ENCODE measurements at regions not wholly inside any gene's neighbourhood (a gene's known extent, or its start where the extent isn't known, plus 50 kb on each side); places are given as distances from the start of the nearest gene placed in this dataset.

DNA sequence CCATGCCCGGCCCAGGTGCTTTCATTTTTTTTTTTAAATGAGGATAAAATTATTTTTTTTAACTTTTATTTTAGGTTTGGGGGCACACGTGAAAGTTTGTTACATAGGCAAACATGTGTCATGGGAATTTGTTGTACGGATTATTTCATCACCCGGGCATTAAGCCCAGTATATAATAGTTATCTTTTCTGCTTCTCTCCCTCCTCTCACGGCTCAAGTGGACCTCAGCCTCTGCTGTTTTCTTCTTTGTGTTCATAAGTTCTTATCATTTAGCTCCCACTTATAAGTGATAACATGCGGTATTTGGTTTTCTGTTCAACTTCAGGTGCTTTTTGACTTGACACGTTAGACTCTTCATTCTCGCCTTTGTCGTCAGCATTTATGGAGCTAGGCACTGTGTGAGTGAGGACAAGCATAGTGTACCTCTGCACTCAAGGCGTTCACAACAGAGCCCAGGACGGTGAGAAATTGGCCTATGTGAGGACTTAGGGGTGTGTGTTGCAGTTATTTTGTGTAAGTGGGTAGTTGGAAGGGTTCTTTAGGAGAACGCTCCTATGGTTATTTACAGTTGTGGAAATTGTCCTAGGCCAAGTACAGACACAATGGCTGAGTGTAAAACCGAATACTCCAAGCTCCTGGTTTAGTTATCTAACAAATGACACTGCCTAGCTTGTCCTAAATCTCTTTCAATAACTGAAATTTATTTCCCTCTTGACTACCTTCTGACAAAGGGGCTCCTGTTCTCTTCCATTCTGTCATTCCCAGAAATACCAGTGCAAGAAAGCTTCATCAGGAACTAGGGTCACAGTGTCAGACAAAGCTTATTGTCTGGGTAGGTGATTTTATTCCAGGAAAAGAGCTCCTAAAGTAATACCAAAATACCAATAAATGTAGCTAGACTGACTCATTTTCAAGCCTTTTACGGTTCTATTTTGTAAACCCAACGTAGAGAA is 200.5 kb upstream of the PRICKLE1 start:
- Histone ChIP-seq H3K4me1 (no peaks in the 10 kb centered on the region), H3K4me3 (no peak overlapping the region), H3K27ac (no peak overlapping the region), H3K27me3 (no peaks in the 10 kb centered on the region), H3K36me3 (no peaks in the 10 kb centered on the region), H3K9me3 (no peaks in the 10 kb centered on the region)
- no peak for DNase-seq
- TF ChIP-seq, protein P1, sequence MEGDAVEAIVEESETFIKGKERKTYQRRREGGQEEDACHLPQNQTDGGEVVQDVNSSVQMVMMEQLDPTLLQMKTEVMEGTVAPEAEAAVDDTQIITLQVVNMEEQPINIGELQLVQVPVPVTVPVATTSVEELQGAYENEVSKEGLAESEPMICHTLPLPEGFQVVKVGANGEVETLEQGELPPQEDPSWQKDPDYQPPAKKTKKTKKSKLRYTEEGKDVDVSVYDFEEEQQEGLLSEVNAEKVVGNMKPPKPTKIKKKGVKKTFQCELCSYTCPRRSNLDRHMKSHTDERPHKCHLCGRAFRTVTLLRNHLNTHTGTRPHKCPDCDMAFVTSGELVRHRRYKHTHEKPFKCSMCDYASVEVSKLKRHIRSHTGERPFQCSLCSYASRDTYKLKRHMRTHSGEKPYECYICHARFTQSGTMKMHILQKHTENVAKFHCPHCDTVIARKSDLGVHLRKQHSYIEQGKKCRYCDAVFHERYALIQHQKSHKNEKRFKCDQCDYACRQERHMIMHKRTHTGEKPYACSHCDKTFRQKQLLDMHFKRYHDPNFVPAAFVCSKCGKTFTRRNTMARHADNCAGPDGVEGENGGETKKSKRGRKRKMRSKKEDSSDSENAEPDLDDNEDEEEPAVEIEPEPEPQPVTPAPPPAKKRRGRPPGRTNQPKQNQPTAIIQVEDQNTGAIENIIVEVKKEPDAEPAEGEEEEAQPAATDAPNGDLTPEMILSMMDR (IDR thresholded peaks at IDR 0.05): no peak
- TF ChIP-seq POLR2A (IDR thresholded peaks at IDR 0.05): no peak

DNA sequence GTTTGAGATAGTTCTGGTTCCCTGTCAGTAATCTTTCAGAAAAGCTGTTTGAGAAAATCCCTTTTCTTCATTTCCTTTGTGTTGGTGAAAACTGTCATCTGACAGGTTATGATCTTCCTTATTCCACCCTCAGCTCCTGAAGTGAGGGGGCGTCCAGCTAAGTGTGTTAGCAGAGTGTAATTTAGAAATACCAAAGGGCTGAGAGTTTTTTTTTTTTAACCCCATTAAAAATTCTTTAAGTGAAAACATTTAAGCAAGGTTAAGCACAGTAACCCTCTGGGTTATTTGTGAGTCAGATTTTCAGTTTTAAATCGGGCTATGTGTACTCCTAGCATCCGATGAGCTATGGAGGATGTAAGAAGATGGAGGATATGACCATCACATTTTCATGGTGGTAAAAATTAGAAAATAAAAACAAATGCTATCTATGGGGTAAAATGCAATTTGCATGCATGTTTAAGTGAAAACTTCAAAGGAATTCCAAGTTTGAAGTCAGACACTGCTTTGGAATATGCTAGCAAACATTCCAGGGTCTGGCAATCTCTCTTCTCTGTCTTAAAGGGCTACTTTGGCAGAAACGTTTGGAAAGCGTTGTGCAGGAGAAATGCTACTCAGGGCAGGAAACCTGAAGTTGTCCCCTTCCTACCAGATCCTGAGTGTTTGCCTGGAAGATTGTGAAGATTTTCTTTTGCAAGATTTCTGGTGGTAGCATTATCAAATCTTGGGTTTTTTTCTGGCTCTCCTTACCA is 197.0 kb upstream of the PRICKLE1 start:
- H3K27me3 ChIP-seq: no peaks in the 10 kb centered on the region
- no peak for DNase-seq
- no peaks in the 10 kb centered on the region for H3K4me1 ChIP-seq
- no peak for TF ChIP-seq POLR2A (IDR thresholded peaks at IDR 0.05)
- TF ChIP-seq, protein P1 (IDR thresholded peaks at IDR 0.05): no peak
- H3K4me3 ChIP-seq: no peak overlapping the region
- H3K9me3 ChIP-seq: no peaks in the 10 kb centered on the region
- no peaks in the 10 kb centered on the region for H3K36me3 ChIP-seq
- H3K27ac ChIP-seq: no peak overlapping the region

DNA sequence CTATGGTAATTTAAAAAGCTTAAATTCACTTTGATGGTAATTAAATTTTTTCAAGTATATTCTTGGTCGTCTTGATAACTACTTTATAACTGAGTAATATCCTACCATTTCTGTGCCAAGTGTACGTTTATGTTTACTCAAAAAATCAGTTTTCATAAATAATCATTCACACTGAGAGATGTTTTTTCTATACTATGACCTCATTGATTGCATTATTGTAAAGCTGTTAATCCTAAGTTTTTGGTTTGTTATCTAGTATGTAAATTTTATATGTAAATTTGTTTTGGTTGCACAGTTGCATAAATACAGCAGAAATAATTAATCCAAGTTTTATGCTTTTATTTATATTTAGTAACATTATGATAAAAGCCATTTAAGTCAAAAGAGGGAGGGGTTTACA is 196.4 kb upstream of the PRICKLE1 start:
- no peak overlapping the region for H3K4me3 ChIP-seq
- no peaks in the 10 kb centered on the region for H3K27me3 ChIP-seq
- TF ChIP-seq, protein P1 (IDR thresholded peaks at IDR 0.05): no peak
- TF ChIP-seq POLR2A (IDR thresholded peaks at IDR 0.05): no peak
- H3K4me1 ChIP-seq: no peaks in the 10 kb centered on the region
- DNase-seq: no peak
- no peaks in the 10 kb centered on the region for H3K36me3 ChIP-seq
- H3K9me3 ChIP-seq: no peaks in the 10 kb centered on the region
- no peak overlapping the region for H3K27ac ChIP-seq

DNA sequence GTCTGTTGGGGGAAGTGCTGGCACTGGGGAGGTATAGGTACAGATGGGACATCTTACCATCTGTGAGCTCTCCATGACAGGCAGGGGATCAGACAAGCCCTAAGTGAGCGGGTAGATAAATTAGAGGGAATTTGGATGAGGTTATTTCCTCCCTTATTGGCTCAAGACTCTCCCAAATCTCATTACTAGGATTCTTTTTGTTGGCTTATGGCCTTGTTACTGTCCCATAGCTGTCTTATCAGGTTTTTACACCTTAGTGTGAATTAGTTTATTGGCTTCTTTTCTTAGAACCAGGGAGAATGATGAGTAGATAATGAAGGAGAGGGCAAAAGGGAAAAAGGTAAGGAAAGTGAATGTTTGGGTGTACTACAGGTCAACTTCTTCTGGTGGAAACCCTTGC is 191.1 kb upstream of the PRICKLE1 start:
- Histone ChIP-seq H3K9me3 (no peaks in the 10 kb centered on the region), H3K27me3 (no peaks in the 10 kb centered on the region), H3K27ac (no peak overlapping the region), H3K4me1 (no peaks in the 10 kb centered on the region), H3K4me3 (no peak overlapping the region), H3K36me3 (no peaks in the 10 kb centered on the region)
- DNase-seq: no peak
- no peak for TF ChIP-seq POLR2A (IDR thresholded peaks at IDR 0.05)
- TF ChIP-seq, protein P1 (IDR thresholded peaks at IDR 0.05): no peak

DNA sequence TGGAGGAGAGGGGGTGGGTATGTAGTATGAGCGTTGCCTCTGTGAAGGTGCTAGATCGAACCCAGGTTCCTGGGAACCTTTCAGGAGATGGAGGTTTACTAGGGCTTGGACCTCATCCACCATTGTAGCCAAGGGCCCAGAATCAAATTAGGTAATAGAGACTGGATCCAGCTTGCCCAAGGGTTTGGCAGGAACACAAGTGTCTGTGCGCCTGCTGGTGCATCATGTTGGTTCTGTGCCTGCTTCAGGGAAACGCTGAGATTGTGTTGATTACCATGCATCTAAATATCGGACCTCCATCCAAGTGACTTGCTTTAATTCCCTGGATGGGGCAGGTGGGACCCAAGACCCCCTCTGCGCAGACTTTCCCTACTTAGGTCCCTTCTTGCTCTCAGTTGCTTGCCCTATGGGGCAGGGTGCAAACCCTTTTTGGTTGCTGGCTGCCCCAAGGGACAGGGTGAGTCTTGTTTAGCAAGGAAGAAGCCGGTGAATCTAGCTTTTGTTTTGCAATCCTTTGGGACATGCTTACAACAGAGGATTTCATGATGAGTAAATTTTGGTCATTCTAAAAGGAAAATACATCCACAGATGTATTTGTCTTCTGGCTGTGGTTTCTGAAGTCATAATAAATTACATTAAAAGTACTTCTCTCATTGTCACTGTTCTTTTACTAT is 189.8 kb upstream of the PRICKLE1 start:
- H3K4me1 ChIP-seq: no peaks in the 10 kb centered on the region
- H3K27me3 ChIP-seq: no peaks in the 10 kb centered on the region
- H3K9me3 ChIP-seq: no peaks in the 10 kb centered on the region
- H3K4me3 ChIP-seq: no peak overlapping the region
- no peak for TF ChIP-seq POLR2A (IDR thresholded peaks at IDR 0.05)
- TF ChIP-seq, protein P1 (IDR thresholded peaks at IDR 0.05): no peak
- H3K27ac ChIP-seq: no peak overlapping the region
- H3K36me3 ChIP-seq: no peaks in the 10 kb centered on the region
- no peak for DNase-seq

All from Peyer's patch (tissue), 4 donors.